EH (cell line): ENCODE measurements at regions not wholly inside any gene's neighbourhood (a gene's known extent, or its start where the extent isn't known, plus 50 kb on each side); places are given as distances from the start of the nearest gene placed in this dataset.

Experiments
- DNase-seq: peaks from one replicate; pipeline ENCODE4 v3.0.0-alpha.2; 2015; ENCODE audit warnings: low read depth

DNA sequence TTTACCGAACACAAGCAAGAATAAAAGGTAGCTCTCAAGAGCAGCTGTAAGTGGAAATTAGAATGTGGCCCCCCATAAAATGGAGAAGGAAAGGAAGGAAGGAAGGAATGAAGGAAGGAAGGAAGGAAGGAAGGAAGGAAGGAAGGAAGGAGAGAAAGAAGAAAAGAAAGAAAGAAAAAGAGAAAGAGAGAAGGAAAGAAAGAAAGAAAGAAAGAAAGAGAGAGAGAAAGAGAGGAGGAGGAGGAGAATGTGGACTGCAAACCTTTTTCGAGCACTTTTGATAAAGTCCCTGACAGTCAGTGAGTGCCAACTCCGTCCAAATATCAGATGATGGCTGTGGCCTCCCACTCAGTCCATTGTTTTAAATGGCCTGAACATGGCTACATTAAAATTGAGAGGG, 53.8 kb upstream of the SNX2 start:
- no peak for DNase-seq

DNA sequence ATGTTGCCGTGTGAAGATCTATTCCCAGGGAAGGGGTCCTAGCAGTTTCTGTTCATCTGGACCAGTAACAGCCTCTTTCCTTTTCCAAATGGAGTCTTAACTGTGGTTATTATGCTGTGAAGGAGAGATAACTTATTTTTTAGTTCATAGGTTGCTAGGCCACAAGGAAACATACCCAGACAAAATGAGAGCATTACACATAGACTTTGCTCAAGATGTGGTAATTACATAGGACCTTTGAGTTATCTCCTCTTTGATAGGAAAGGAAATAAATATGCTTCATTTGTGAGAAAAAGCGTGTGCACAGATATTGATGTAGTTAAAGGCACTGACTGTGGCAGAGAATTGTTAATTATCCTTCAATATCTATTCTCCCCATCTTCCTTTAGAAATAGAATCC, 52.5 kb upstream of the SNX2 start:
- DNase-seq: no peak

DNA sequence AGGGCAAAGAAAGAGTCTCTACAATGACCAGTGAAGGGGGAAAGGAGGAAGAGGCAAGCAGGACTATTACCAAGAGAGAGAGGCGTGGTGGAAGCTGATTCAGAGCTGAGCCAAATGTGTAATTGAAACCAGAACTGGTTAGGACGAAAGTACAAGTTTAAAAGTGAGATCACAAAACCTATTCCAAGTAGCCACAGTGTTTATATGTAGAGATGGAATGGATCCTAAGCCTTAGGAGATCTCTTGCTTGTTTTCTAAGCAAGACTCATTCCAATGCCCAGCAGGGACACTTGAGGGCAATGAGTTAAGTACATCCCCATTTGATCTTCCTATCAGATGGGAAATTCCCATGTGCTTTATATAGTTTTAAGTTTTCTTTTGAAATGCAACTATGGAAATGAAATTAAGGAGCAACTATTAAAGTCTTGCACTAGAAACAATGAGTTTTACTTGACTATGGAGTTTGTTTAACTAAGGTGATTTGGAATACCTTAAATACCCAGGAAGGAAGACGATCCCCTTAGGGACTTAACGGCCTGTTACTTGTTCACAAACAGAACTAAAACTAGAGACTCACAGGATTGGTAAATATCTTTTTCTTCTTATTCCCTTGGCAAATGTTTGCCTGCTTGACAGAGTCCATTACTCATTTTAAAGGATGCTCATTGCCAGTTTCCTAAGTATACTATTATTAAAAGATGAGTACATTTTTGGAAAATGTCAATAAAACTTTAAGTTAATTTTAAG, 51.1 kb upstream of the SNX2 start:
- DNase-seq: peak; percentile 86
